Hepatic stellate cell (primary cell): ENCODE measurements at regions not wholly inside any gene's neighbourhood (a gene's known extent, or its start where the extent isn't known, plus 50 kb on each side); places are given as distances from the start of the nearest gene placed in this dataset.

Experiments
- DNase-seq: peaks from one replicate; pipeline ENCODE4 v3.0.0; 2011; ENCODE audit warnings: low spot score

DNA sequence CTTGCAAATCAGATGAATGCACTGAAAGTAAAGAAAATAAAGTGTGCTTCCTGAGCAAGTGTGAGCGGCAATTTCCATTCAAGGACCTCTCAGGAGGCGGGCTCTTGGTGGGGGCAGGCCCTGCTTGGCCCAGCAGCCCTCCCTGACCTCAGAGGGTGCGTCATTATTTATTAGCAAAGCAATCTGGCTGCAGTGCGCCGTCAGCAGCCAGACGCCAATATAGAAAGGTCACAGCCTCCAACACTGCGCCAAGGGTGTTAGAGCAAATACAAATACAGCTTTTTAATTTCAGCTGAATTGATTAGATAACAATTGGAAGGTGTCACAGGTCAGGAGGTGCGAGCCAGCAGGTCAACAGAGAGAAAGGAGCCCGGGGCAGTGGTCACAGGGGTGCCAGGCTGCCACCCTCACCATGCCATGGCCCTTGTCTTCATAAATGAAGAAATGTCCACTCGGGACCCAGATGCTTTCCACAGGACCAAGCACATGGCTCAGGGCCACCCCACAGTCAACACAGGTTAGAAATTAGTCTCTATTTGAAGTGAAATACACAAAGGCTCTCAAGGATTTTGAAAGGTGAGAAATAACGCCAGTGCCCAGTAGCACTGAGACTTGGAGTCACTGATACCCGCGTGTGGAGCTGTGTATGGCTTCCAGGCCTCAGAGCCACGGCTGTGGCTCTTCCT lies 309.8 kb downstream of the IRX2 start:
- DNase-seq: no peak

GRCh38 chr5:2439608-2440007 lies 311.9 kb downstream of the IRX2 start:
- no peak for DNase-seq

DNA sequence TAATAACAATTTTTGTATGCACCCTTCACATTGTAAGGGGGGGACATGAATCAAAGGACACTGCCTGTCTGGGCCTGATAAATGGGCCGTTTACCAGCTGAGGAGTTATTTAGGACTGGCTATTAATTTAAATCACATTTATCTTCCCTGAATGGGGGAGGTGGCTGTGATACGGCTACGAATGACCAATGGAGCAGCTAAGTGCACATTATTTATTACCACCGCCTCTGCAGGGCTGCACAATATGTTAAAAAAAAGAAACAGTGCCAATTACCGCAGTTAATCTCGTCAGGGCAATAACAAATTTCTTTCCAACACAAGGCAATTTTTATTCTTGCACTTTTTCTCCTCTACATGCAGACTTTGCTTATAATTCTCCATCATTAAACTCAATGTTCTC lies 318.4 kb downstream of the IRX2 start:
- no peak for DNase-seq

- DNase-seq: no peak
These were observed 319.2 kb downstream of the IRX2 start for GRCh38 chr5:2432076-2432920.

DNA sequence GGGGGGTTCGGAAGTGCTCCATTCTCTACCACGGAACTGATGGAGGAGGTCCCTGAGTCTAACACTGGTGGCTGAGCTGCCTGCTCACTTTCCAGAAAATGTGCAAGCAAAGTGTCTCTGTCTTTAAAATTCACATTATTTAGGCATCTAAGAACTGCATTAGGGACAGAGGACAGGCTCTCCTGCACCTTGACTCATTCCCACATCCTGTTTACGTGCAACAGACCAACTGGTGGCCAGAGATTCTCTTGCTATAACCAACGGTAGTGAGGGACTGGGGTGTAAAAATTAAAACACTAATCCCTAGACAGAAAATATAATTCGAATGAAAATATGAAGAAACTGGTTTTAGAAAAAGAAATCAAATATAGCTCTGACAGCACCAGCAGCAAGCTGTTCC lies 320.9 kb downstream of the IRX2 start:
- no peak for DNase-seq

DNA sequence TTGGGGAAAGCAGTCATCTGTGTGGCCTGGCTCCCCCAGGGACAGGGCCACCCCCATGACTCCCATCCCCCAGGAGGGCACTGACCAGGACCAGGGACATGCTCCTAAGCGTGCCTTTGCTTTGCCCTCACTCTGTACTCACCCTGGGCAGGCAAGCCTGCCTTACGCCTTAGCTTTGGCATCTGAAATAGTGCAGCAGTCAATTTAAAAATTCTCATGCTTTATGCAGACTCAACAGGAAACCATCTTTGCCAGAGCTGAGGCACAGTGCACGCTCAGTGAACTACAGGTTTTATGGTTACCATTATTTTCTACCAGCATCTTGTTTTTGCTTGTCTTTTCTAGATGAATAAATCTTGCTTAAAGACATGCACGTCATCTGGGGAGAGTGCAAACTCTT lies 323.5 kb downstream of the IRX2 start:
- DNase-seq: no peak

DNA sequence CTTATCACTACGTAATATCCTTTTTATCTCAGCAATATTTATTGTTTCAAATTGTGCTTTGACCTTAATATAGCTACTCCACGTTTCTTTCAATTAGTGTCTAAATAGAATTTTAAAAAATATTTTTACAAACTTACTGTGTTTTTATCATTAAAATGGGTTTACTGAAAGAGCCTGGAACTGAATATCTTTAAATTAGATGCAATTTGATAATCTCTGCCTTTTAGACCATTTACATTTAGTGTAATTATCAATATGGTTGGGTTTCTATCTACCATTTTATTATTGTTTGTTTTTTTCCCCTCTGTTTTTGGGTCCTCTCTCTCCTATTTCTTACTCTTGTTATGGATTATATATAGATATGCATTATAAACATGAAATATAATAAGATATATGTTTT lies 327.8 kb downstream of the IRX2 start:
- DNase-seq: no peak

GRCh38 chr5:2417301-2417700 lies 334.2 kb downstream of the IRX2 start:
- no peak for DNase-seq

GRCh38 chr5:2415678-2416077 lies 335.8 kb downstream of the IRX2 start:
- DNase-seq: no peak

DNA sequence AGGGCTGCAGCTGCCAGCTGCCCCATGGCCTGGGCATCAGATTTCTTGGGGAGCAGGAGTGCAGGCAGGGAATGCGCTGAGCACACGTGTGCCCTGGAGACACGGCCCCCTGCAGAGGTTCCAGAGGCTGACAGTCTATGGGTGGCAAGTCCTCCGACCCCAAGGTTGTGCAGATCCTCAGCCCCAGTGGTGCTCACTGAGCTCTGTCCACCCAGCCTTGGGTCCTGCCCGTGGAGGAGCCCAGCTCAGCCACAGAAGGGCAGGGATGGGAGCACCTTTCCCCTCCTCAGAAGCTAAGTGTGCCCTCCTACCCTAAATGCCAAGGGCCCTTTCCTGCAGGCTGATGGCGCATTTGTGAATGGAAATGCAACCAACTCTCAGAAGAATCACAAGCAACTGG lies 341.0 kb downstream of the IRX2 start:
- no peak for DNase-seq

GRCh38 chr5:2403296-2403695 lies 348.2 kb downstream of the IRX2 start:
- no peak for DNase-seq

DNA sequence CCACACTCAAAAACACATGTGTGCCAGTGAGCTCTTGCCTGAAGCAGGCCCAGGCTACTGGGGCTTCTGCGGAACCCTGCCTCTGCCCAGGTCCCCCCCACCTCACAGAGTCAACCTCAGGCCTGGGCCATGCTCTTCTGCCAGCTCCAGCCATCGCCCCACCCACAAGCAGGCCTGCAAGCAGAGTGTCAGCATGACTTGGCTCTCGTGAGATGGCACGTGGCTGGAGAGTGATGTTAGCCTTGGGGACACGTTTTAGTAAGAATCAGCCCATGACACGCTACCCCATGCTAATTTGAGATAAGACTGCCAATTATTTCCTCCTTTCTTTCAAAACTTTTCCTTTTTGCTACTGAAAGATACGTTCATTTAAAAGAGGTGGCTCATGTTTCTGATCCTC lies 351.7 kb downstream of the IRX2 start:
- no peak for DNase-seq

GRCh38 chr5:2399096-2399495 lies 352.4 kb downstream of the IRX2 start:
- no peak for DNase-seq

DNA sequence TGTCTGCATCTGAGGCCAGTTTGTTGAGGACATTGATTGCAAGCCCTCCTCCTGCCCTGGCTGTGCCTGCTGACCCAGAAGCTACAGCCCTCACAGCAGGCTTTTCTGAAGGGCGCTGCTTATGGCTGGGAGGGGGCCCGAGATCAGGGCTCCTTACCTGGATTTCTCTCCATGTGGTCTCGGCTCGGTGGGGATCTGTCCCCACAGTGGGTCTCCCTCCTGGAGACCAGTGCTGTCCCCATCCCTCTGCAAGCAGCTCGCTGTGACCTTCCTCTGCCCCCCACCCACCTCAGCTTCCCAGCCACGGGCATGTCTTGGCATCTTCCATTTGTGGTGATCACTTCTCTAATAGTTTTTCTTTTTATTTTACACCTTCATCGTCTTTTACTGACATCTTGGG lies 357.9 kb downstream of the IRX2 start:
- DNase-seq: no peak

DNA sequence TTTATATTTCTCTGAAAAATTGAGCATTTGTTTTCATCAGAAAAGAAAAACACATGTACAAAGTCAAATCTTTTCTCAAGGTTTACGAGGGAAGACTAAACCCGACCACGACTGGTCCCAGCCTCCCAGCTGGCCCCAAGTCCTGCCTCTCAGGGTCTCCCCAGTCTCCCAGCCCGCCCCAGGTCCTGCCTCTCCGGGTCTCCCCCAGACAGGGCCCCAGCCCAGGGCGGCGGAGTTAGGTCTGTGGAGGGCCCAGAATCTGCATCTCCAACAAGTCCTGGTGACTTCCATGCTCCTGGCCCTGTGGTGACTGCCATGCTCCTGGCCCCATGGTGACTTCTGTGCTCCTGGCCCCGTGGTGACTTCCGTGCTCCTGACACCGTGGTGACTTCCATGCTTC lies 359.9 kb downstream of the IRX2 start:
- no peak for DNase-seq

DNA sequence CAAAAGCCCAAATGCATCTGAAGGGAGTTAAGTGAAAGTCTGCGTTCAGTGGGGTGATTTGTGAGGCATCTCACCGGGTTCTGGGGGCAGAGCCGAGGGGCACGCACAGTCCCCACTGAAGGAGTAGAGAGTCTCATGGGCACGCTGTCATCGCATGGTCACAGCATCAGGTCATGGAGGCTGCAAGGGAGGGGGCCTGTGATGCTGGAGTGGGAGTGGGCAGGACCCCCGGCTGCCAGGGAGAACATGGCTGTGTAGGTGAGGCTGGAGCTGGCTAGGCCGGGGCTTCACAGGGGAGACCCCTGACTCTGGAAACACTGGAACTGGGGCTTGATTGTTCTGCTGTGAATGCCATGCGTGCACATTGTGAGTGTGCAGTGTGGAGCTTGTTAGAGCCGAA lies 360.5 kb downstream of the IRX2 start:
- no peak for DNase-seq

DNA sequence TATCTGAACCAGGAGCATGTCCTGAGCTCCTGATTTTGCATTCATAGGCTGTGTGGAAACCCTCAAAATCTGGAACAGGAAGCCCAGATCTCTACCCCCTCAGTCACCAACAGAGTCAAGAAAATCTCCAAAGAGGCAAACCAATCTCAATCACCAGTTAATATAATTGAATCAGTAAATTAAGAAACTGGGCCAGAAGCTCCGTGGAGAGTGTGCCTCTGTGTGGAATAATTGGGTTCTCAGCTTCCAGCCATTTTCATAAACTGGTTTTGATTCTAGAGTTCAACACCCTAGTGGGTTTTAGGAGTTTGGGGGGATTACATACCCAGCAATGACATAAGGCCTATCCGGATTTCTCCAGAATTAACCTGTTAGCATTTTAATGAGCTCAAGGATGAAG lies 362.9 kb downstream of the IRX2 start:
- DNase-seq: no peak

DNA sequence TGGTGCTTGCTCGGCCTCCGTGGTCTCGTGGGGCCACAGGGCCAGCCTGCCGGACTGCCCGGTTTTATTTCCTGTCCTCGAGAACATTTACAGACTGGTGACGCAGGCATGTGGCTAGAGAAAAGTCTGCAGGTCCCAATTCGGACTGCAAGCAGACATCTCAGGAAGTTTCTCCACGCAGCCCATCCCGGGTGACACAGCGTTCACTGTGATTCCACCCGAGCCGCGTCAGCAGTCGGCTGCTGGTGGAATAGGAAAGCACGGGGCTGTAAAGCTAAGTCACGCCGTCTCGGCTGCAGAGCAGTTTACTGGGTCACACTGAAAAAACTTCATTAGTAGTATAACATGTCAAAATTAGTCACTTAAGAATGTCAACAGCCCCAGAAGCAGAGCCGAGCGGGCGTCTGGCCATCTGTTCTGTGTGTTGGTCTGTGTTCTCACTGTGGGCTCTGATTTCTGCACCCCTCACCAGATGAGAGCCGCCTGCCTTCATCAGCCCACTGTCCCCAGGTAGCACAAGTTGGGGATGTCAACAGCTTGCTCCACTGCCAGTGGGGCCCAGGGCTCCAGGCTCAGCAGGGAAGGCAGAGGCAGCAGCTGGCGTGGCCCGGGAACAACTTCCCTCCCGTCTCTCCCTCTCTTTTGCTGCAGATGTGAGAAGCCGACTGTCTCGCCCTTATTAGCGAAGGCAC lies 363.7 kb downstream of the IRX2 start:
- DNase-seq: no peak

DNA sequence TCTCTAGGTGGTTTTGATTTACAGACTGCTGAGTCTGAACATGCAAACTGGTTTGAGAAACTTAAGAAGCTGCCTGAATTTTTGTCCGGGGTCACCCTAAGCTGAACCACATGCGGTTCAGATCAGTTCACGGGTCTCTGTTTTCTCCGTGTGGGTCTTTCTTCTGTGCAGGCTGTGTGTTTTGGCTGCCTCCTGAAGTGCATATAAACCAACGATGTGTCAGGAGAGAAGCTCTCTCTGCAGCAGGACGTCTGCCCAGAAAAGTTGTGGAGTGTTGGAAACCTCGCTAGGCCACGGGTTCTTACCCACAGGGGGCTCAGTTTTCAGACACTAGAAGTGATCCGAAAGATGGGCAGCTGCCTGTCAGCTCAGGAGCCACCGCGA lies 364.2 kb downstream of the IRX2 start:
- DNase-seq: no peak

DNA sequence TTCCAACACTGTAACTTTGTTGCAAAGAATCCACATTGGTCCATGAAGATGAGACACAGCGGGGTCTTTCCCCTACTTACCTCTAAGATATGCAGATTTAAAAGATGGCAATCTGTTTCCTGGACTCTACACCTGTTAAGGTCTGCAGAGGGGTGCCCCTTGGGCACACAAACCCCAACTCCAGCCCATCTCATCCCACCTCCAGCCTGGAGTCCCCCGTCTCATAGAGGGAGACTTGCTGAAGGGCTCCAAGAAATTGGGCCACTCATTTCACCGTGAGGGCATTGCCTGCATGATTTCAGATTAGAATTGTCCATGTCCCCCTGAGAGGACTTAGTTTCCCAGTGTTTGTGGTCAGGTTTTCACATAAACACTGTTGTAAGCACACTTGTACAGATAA lies 365.7 kb downstream of the IRX2 start:
- no peak for DNase-seq

DNA sequence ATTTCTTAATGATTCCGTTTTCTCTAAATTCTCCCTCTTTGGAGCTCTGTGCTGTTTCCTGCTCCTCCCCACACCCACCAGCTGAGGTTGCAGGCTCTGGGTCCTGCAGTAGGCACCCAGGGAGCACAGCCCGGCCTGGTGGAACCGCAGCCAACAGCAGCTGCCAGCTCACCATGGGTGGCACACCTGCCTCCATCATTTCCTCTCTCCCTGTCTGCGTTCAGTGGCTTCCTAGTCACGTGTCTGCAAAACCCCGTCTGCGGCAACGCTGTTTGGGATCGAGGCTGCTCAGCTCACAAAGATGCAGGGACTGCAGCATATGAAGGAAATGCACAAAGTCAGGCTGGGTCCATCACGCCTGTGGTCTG lies 367.8 kb downstream of the IRX2 start:
- no peak for DNase-seq

DNA sequence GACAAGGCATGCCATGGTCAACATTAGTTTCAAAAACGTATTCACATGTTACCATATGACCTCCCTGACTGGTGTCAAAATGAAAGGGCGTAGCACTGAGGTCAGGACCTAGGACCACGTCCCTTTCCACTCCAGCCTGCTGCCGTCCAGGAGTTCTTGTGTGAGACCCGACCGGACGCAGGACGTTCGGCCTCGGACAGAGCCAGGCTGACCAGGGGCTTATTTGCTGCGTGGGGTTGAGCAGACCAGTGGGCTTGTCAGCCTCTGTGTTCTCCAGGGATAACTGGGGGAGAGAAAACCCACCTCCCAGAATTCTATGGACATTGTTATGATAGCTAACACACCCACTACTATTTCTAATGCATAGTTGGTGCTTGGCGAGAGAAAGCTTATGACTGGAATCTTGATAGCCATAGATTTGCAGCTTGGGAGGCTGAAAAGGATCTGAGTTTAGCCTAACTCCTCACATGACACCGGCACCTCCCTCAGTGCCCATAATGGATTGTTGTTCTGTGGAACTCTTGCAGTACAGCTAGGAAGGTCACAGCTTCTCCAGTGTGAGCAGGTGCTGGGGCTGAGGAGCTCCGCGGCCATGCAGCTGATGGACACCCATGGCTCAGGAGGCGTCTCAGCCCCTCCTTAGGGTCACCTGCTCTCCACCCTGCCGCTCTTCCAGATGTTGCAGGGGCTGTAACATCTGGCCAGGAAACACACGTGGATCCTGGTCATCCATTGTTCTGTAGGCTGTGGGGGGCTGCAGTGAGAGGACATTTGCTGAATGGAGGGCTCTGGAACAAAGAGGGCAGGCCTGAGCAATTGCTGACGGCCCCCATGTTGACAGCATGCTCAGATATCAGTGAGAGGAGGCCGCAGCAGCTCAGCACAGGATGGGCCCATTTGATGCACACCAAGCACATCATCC lies 368.4 kb downstream of the IRX2 start:
- no peak for DNase-seq
